Esophagus muscularis mucosa (tissue), 3 donors: ENCODE measurements at regions not wholly inside any gene's neighbourhood (a gene's known extent, or its start where the extent isn't known, plus 50 kb on each side); places are given as distances from the start of the nearest gene placed in this dataset.

ENCODE experiments used
- CTCF ChIP-seq, 3 experiments: fragments of 200-600 bp in 2 of 3; fragments of 450-650 bp in 1 of 3; sonication (generic) in 2 of 3; IDR thresholded peaks; one replicate each; pipeline ENCODE4 v1.5.1; 2017 to 2019; ENCODE audit warnings: antibody characterized with exemption in 3 of 3, mild to moderate bottlenecking in 2 of 3, moderate library complexity in 1 of 3
- POLR2A ChIP-seq: fragments of 450-650 bp; IDR thresholded peaks from one replicate; pipeline ENCODE4 v1.6.1; 2017; ENCODE audit warnings: antibody characterized with exemption, moderate library complexity, mild to moderate bottlenecking, low read depth
- POLR2AphosphoS5 ChIP-seq, 2 donors: sonication (generic); formaldehyde crosslinking; IDR thresholded peaks; one replicate each; pipeline ENCODE4 v1.6.1; 2017; ENCODE audit warnings: antibody characterized with exemption in 2 of 2

- TF ChIP-seq CTCF (IDR thresholded peaks at IDR 0.05) (no peak), POLR2AphosphoS5 (IDR thresholded peaks at IDR 0.05) (no peak), POLR2A (no peak)
Observed at GRCh38 chr5:128850049-128850448, 115.2 kb upstream of the SLC27A6 start.
